ENCODE measurements at regions not wholly inside any gene's neighbourhood (a gene's known extent, or its start where the extent isn't known, plus 50 kb on each side); places are given as distances from the start of the nearest gene placed in this dataset.

GRCh38 chr11:32232516-32232915, 141.6 kb downstream of the RCN1 start:
- peaks cover 3% of the 10 kb centered on the region; the same call in 1 of the 3 replicates for H3K4me1 Mint-ChIP-seq
- Histone ChIP-seq H3K4me2 (no peak overlapping the region), H4K20me1 (replicated peaks; ENCODE audit: insufficient read depth) (no peaks in the 10 kb centered on the region), H3K4me3 (no peak overlapping the region), H3K27me3 (ENCODE audit: insufficient read depth) (no peaks in the 10 kb centered on the region), H2AFZ (no peak overlapping the region), H3K9me2 (ENCODE audit: insufficient read depth) (no peaks in the 10 kb centered on the region), H3K4me1 (ENCODE audit: insufficient read depth) (no peaks in the 10 kb centered on the region), H3F3A (replicated peaks; ENCODE audit: low read depth) (no peaks in the 10 kb centered on the region), H3K27ac (ENCODE audit: low read depth) (no peak overlapping the region), H3K36me3 (ENCODE audit: insufficient read depth) (no peaks in the 10 kb centered on the region), H3K79me2 (replicated peaks; ENCODE audit: insufficient read depth) (no peaks in the 10 kb centered on the region)
- H3K9me3 Mint-ChIP-seq = no peaks in the 10 kb centered on the region
- no peak for TF ChIP-seq ETS1 (IDR thresholded peaks at IDR 0.05)
- no peak for TF ChIP-seq ZNF331 (CRISPR knock-in tag; IDR thresholded peaks at IDR 0.05; ENCODE audit: low read depth)
- TF ChIP-seq POLR2AphosphoS5 (IDR thresholded peaks at IDR 0.05; ENCODE audit: low read depth) = no peak
- TF ChIP-seq NANOG (IDR thresholded peaks at IDR 0.05; ENCODE audit: borderline replicate concordance) = no peak
- no peak for TF ChIP-seq EZH2phosphoT487 (IDR thresholded peaks at IDR 0.05; ENCODE audit: unreplicated experiment)
- TF ChIP-seq JUNB (IDR thresholded peaks at IDR 0.05; ENCODE audit: unreplicated experiment) = no peak
- no peaks in the 10 kb centered on the region for H3K36me3 Mint-ChIP-seq (ENCODE audit: low read depth)
- H3K27ac Mint-ChIP-seq = no peak overlapping the region
- ATAC-seq = no peak
- no peaks in the 10 kb centered on the region for H3K27me3 Mint-ChIP-seq (ENCODE audit: insufficient read depth, low read depth, poor library complexity)
- DNase-seq (ENCODE audit: low spot score) = no peak
- no peak overlapping the region for H3K4me3 Mint-ChIP-seq

- H3K4me1 Mint-ChIP-seq = peaks cover 3% of the 10 kb centered on the region; the same call in 1 of the 3 replicates
- Histone ChIP-seq H3F3A (replicated peaks; ENCODE audit: low read depth) (no peaks in the 10 kb centered on the region), H4K20me1 (replicated peaks; ENCODE audit: insufficient read depth) (no peaks in the 10 kb centered on the region), H3K27ac (ENCODE audit: low read depth) (no peak overlapping the region), H3K4me1 (ENCODE audit: insufficient read depth) (no peaks in the 10 kb centered on the region), H3K36me3 (ENCODE audit: insufficient read depth) (no peaks in the 10 kb centered on the region), H3K27me3 (ENCODE audit: insufficient read depth) (no peaks in the 10 kb centered on the region), H3K9me2 (ENCODE audit: insufficient read depth) (no peaks in the 10 kb centered on the region), H2AFZ (no peak overlapping the region), H3K79me2 (replicated peaks; ENCODE audit: insufficient read depth) (no peaks in the 10 kb centered on the region), H3K4me3 (no peak overlapping the region), H3K4me2 (no peak overlapping the region)
- H3K27ac Mint-ChIP-seq = no peak overlapping the region
- DNase-seq (ENCODE audit: low spot score) = no peak
- no peaks in the 10 kb centered on the region for H3K27me3 Mint-ChIP-seq (ENCODE audit: insufficient read depth, low read depth, poor library complexity)
- no peak overlapping the region for H3K4me3 Mint-ChIP-seq
- no peak for ATAC-seq
- no peaks in the 10 kb centered on the region for H3K9me3 Mint-ChIP-seq
- H3K36me3 Mint-ChIP-seq (ENCODE audit: low read depth) = no peaks in the 10 kb centered on the region
- TF ChIP-seq CTCF (conservative IDR thresholded peaks at IDR 0.05; ENCODE audit: low read depth in 2 of 2) (no peak), ETS1 (IDR thresholded peaks at IDR 0.05) (no peak), STAT1 (IDR thresholded peaks at IDR 0.05; ENCODE audit: unreplicated experiment) (no peak), POLR2AphosphoS5 (IDR thresholded peaks at IDR 0.05; ENCODE audit: low read depth) (no peak), NANOG (IDR thresholded peaks at IDR 0.05; ENCODE audit: borderline replicate concordance) (no peak), EZH2 (IDR thresholded peaks at IDR 0.05; ENCODE audit: low read depth, unreplicated experiment) (no peak), REST (IDR thresholded peaks at IDR 0.05; ENCODE audit: unreplicated experiment) (no peak), JUNB (IDR thresholded peaks at IDR 0.05; ENCODE audit: unreplicated experiment) (no peak), ZNF331 (CRISPR knock-in tag; IDR thresholded peaks at IDR 0.05; ENCODE audit: low read depth) (no peak), EZH2phosphoT487 (IDR thresholded peaks at IDR 0.05; ENCODE audit: unreplicated experiment) (no peak)
Observed at GRCh38 chr11:32233276-32233675, 142.4 kb downstream of the RCN1 start.

Measured in GM23338 (cell line).